ENCODE measurements at regions not wholly inside any gene's neighbourhood (a gene's known extent, or its start where the extent isn't known, plus 50 kb on each side); places are given as distances from the start of the nearest gene placed in this dataset.

DNA sequence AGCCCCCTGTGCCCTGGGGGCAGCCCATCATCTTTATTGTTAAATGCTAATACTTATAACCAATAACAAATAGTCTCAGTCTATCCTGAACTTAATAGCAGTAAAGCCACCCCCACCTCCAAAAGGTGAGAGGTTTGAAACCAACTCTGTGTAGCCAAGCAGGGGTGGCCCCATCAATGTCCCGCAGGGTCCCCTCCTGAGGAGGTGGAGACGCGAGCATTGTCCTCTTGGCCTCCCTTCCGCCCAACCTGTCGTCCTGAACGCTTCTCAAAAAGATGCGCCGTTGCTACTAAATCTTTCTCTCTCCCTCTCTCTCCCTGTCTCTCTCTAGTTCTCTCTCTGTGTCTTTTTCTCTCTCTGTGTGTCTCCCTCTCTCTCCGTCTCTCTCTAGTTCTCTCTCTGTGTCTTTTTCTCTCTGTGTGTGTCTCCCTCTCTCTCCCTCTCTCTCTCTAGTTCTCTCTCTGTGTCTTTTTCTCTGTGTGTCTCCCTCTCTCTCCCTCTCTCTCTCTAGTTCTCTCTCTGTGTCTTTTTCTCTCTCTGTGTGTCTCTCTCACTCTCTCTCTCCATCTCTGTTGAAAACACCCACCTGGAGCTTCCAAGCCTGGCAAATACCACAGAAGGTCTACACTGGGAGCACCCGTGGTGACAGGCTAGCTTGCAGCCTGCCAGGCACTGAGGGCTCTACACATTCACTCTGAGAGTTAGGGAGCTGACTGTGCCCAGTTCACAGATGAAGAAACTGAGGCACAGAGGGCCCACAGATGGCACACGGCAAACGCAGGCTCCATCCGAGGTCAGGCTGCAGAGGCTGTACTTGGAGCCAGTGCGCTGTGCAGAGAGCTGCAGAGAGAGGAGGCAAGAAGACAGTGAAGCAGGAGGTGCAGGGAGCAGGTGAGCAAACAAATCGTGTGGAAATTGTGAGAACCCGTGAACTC, 185.9 kb downstream of the C16orf95 start:
- no peaks in the 10 kb centered on the region for H3K4me1 ChIP-seq (ENCODE audit: insufficient read depth, low read length)
- no peak for ATAC-seq (ENCODE audit: insufficient read depth, low read depth)

DNA sequence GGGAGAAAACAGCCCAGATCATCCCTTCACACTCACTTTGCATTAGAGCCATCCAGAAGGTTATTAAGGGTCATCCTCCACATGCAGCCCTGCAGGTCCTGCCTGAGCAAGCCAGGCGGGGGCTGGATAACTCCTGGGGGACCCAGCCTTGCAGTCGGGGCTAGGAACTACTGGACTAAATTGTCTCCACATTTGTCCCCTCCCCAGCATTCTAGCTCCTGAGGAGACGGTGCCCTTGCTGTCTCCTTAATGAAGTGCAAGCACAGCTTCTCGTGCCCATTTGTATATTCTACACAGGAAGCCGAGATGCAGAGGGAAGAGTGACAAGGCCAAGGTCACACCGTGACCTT, 185.2 kb downstream of the C16orf95 start:
- DNase-seq = no peak
- Histone ChIP-seq H3K4me3 (ENCODE audit: low read depth in 1 of 2, low read length in 2 of 2) (no peak overlapping the region), H2AFZ (ENCODE audit: low read depth, low read length) (no peak overlapping the region), H3K4me2 (ENCODE audit: insufficient read depth, low read length) (no peak overlapping the region), H3K9ac (ENCODE audit: low read depth, low read length) (no peak overlapping the region), H4K20me1 (ENCODE audit: insufficient read depth, low read length) (no peaks in the 10 kb centered on the region), H3K27me3 (ENCODE audit: insufficient read depth, low read length, poor library complexity) (no peaks in the 10 kb centered on the region), H3K4me1 (ENCODE audit: insufficient read depth, low read length) (no peaks in the 10 kb centered on the region), H3K79me2 (ENCODE audit: insufficient read depth, low read length) (no peaks in the 10 kb centered on the region), H3K9me3 (ENCODE audit: insufficient read depth, low read length, severe bottlenecking) (no peaks in the 10 kb centered on the region), H3K27ac (ENCODE audit: low read length) (no peak overlapping the region), H3K36me3 (ENCODE audit: insufficient read depth, low read length) (no peaks in the 10 kb centered on the region)
- TF ChIP-seq, protein P1, sequence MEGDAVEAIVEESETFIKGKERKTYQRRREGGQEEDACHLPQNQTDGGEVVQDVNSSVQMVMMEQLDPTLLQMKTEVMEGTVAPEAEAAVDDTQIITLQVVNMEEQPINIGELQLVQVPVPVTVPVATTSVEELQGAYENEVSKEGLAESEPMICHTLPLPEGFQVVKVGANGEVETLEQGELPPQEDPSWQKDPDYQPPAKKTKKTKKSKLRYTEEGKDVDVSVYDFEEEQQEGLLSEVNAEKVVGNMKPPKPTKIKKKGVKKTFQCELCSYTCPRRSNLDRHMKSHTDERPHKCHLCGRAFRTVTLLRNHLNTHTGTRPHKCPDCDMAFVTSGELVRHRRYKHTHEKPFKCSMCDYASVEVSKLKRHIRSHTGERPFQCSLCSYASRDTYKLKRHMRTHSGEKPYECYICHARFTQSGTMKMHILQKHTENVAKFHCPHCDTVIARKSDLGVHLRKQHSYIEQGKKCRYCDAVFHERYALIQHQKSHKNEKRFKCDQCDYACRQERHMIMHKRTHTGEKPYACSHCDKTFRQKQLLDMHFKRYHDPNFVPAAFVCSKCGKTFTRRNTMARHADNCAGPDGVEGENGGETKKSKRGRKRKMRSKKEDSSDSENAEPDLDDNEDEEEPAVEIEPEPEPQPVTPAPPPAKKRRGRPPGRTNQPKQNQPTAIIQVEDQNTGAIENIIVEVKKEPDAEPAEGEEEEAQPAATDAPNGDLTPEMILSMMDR (IDR thresholded peaks at IDR 0.05; ENCODE audit: borderline replicate concordance, extremely low read depth, low read length, poor library complexity, severe bottlenecking) = no peak
- TF ChIP-seq EZH2 (IDR thresholded peaks at IDR 0.05; ENCODE audit: borderline replicate concordance, low read depth, low read length, severe bottlenecking) = no peak
- no peak for ATAC-seq (ENCODE audit: insufficient read depth, low read depth)

More for the DNA sequence above, 185.9 kb downstream of the C16orf95 start:
- no peak overlapping the region for H3K4me3 ChIP-seq (ENCODE audit: low read depth in 1 of 2, low read length in 2 of 2)
- no peaks in the 10 kb centered on the region for H3K27me3 ChIP-seq (ENCODE audit: insufficient read depth, low read length, poor library complexity)
- no peak overlapping the region for H3K27ac ChIP-seq (ENCODE audit: low read length)
- no peaks in the 10 kb centered on the region for H3K36me3 ChIP-seq (ENCODE audit: insufficient read depth, low read length)
- TF ChIP-seq, protein P1 (IDR thresholded peaks at IDR 0.05; ENCODE audit: borderline replicate concordance, extremely low read depth, low read length, poor library complexity, severe bottlenecking) = no peak
- TF ChIP-seq EZH2 (IDR thresholded peaks at IDR 0.05; ENCODE audit: borderline replicate concordance, low read depth, low read length, severe bottlenecking) = no peak
- H3K9ac ChIP-seq (ENCODE audit: low read depth, low read length) = no peak overlapping the region
- H2AFZ ChIP-seq (ENCODE audit: low read depth, low read length) = no peak overlapping the region
- no peaks in the 10 kb centered on the region for H3K79me2 ChIP-seq (ENCODE audit: insufficient read depth, low read length)
- no peak overlapping the region for H3K4me2 ChIP-seq (ENCODE audit: insufficient read depth, low read length)
- no peaks in the 10 kb centered on the region for H4K20me1 ChIP-seq (ENCODE audit: insufficient read depth, low read length)
- H3K9me3 ChIP-seq (ENCODE audit: insufficient read depth, low read length, severe bottlenecking) = no peaks in the 10 kb centered on the region
- DNase-seq = no peak

DNA sequence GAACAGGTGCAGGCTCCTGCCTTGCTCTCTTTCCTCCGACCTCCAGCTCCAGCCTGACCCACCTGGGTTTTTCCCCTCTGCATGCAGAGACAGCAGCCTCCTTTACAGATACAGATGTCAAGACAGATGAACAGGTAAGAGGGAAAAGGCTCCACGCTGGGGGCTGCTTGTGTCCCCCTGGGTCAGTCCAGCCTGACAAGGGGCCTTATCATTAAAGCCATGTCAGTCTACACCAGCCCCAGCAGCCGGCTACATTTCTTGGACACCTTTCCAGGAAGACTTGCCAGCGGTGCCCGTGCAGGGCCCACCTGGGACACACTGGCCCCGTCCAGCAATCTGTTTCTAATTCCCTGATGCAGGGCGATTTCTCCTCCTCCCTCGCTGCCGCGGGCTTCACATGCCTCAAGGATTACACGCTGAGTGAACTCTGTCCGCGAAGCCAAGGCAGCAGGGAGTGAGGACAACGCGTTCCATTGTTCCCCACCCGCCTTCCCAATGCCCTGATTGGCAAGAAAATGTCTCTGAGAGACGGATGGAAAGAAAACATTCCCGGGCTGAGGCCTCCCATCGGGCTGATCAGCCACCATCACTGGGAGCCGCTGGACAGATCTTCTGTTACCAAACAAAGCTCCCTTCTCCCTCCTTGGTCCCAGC, 184.7 kb downstream of the C16orf95 start:
- no peak overlapping the region for H3K27ac ChIP-seq (ENCODE audit: low read length)
- no peaks in the 10 kb centered on the region for H3K36me3 ChIP-seq (ENCODE audit: insufficient read depth, low read length)
- H3K79me2 ChIP-seq (ENCODE audit: insufficient read depth, low read length) = no peaks in the 10 kb centered on the region
- DNase-seq (no peak), ATAC-seq (ENCODE audit: insufficient read depth, low read depth) (no peak)
- H3K4me2 ChIP-seq (ENCODE audit: insufficient read depth, low read length) = no peak overlapping the region
- no peaks in the 10 kb centered on the region for H4K20me1 ChIP-seq (ENCODE audit: insufficient read depth, low read length)
- no peak overlapping the region for H3K4me3 ChIP-seq (ENCODE audit: low read depth in 1 of 2, low read length in 2 of 2)
- H3K4me1 ChIP-seq (ENCODE audit: insufficient read depth, low read length) = no peaks in the 10 kb centered on the region
- H3K27me3 ChIP-seq (ENCODE audit: insufficient read depth, low read length, poor library complexity) = no peaks in the 10 kb centered on the region
- TF ChIP-seq, protein P1 (IDR thresholded peaks at IDR 0.05; ENCODE audit: borderline replicate concordance, extremely low read depth, low read length, poor library complexity, severe bottlenecking) = no peak
- TF ChIP-seq EZH2 (IDR thresholded peaks at IDR 0.05; ENCODE audit: borderline replicate concordance, low read depth, low read length, severe bottlenecking) = no peak
- no peaks in the 10 kb centered on the region for H3K9me3 ChIP-seq (ENCODE audit: insufficient read depth, low read length, severe bottlenecking)
- no peak overlapping the region for H2AFZ ChIP-seq (ENCODE audit: low read depth, low read length)
- no peak overlapping the region for H3K9ac ChIP-seq (ENCODE audit: low read depth, low read length)
